HEK293 (cell line): ENCODE measurements at regions not wholly inside any gene's neighbourhood (a gene's known extent, or its start where the extent isn't known, plus 50 kb on each side); places are given as distances from the start of the nearest gene placed in this dataset.

ENCODE experiments used
- CTCF ChIA-PET: fragments of 350-600 bp; formaldehyde crosslinking; extraction: SDS; loops from one replicate; lab custom pipeline; 2021; ENCODE audit warnings: antibody characterized with exemption; lab: Yijun Ruan, JAX
- POLR2A ChIA-PET: fragments of 300-600 bp; formaldehyde crosslinking; extraction: SDS; loops from one replicate; lab custom pipeline; 2020; ENCODE audit warnings: antibody characterized with exemption, inconsistent platforms; lab: Yijun Ruan, JAX
- H3K27ac ChIP-seq: fragments of 200-500 bp; sonication (Bioruptor generic); 2 replicates; pipeline ENCODE4 v1.5.1; 2014; ENCODE audit warnings: low read depth, low read length, control low read depth, inconsistent platforms; ENCODE audit errors: extremely low read depth
- H3K36me3 ChIP-seq, 2 experiments: fragments of 200-500 bp in 1 of 2; sonication (Bioruptor generic) in 1 of 2; 1 replicate in 1 of 2; 2 replicates in 1 of 2; pipeline ENCODE4 v1.5.1; 2014 to 2017; ENCODE audit warnings: inconsistent platforms in 2 of 2, low read length in 2 of 2; ENCODE audit not compliant: control insufficient read depth in 2 of 2, insufficient read depth in 1 of 2
- H3K4me1 ChIP-seq: fragments of 200-500 bp; sonication (Bioruptor generic); 2 replicates; pipeline ENCODE4 v1.5.1; 2014; ENCODE audit warnings: mild to moderate bottlenecking, low read length, inconsistent platforms; ENCODE audit not compliant: control insufficient read depth, insufficient read depth
- H3K4me3 ChIP-seq: 2 replicates; pipeline ENCODE4 v1.5.1; 2011; ENCODE audit warnings: low read depth, mild to moderate bottlenecking, control low read depth, low read length, moderate library complexity
- H3K9me3 ChIP-seq: fragments of 200-500 bp; sonication (Bioruptor generic); 2 replicates; pipeline ENCODE4 v1.5.1; 2014; ENCODE audit warnings: low read depth, low read length, inconsistent platforms; ENCODE audit not compliant: control insufficient read depth, insufficient read depth
- HOXD13 ChIP-seq: sonication (generic); formaldehyde crosslinking; IDR thresholded peaks from 2 replicates; pipeline ENCODE4 v1.8.0; 2022; ENCODE audit warnings: missing genetic modification reagents, borderline replicate concordance
- KLF10 ChIP-seq: fragments of 450-650 bp; IDR thresholded peaks from 2 replicates; pipeline ENCODE4 v1.5.1; 2018; ENCODE audit warnings: missing biosample characterization, mild to moderate bottlenecking, missing genetic modification characterization
- KLF8 ChIP-seq: fragments of 450-650 bp; formaldehyde crosslinking; IDR thresholded peaks from 2 replicates; pipeline ENCODE4 v1.5.1; 2016; ENCODE audit warnings: missing biosample characterization, missing genetic modification characterization
- KLF9 ChIP-seq: fragments of 450-650 bp; formaldehyde crosslinking; IDR thresholded peaks from 2 replicates; pipeline ENCODE4 v1.5.1; 2016; ENCODE audit warnings: missing biosample characterization, missing genetic modification characterization, low read depth
- OVOL3 ChIP-seq: fragments of 450-650 bp; formaldehyde crosslinking; IDR thresholded peaks from 2 replicates; pipeline ENCODE4 v1.5.1; 2016; ENCODE audit warnings: missing biosample characterization, missing genetic modification characterization
- SP3 ChIP-seq: fragments of 450-650 bp; formaldehyde crosslinking; IDR thresholded peaks from 2 replicates; pipeline ENCODE4 v1.5.1; 2016; ENCODE audit warnings: missing biosample characterization, missing genetic modification characterization
- YY2 ChIP-seq: fragments of 450-650 bp; formaldehyde crosslinking; IDR thresholded peaks from 2 replicates; pipeline ENCODE4 v1.5.1; 2016; ENCODE audit warnings: missing biosample characterization, missing genetic modification characterization
- ZBTB8A ChIP-seq: fragments of 450-650 bp; formaldehyde crosslinking; IDR thresholded peaks from 2 replicates; pipeline ENCODE4 v1.5.1; 2016; ENCODE audit warnings: missing biosample characterization, missing genetic modification characterization
- ZNF157 ChIP-seq: fragments of 450-650 bp; formaldehyde crosslinking; IDR thresholded peaks from 2 replicates; pipeline ENCODE4 v1.5.1; 2016; ENCODE audit warnings: missing biosample characterization, missing genetic modification characterization
- ZNF350 ChIP-seq: fragments of 450-650 bp; formaldehyde crosslinking; IDR thresholded peaks from 2 replicates; pipeline ENCODE4 v1.5.0; 2017; ENCODE audit warnings: missing biosample characterization, mild to moderate bottlenecking, missing genetic modification characterization
- ZNF366 ChIP-seq: fragments of 450-650 bp; formaldehyde crosslinking; conservative IDR thresholded peaks from 2 replicates; pipeline ENCODE4 v1.5.1; 2016; ENCODE audit warnings: missing biosample characterization, missing genetic modification characterization
- ZNF416 ChIP-seq: fragments of 450-650 bp; formaldehyde crosslinking; IDR thresholded peaks from 2 replicates; pipeline ENCODE4 v1.5.1; 2016; ENCODE audit warnings: missing biosample characterization, missing genetic modification characterization
- ZNF514 ChIP-seq: fragments of 450-650 bp; formaldehyde crosslinking; IDR thresholded peaks from 2 replicates; pipeline ENCODE4 v1.5.1; 2016; ENCODE audit warnings: missing biosample characterization, missing genetic modification characterization
- ZNF658 ChIP-seq: fragments of 450-650 bp; formaldehyde crosslinking; IDR thresholded peaks from 2 replicates; pipeline ENCODE4; 2016; ENCODE audit warnings: missing biosample characterization, missing genetic modification characterization
- ZNF792 ChIP-seq: fragments of 450-650 bp; formaldehyde crosslinking; IDR thresholded peaks from 2 replicates; pipeline ENCODE4 v1.5.1; 2016; ENCODE audit warnings: missing biosample characterization, missing genetic modification characterization
- ZSCAN18 ChIP-seq: fragments of 450-650 bp; formaldehyde crosslinking; IDR thresholded peaks from 2 replicates; pipeline ENCODE4 v1.5.1; 2016; ENCODE audit warnings: missing biosample characterization, missing genetic modification characterization
- ZSCAN23 ChIP-seq: fragments of 450-650 bp; formaldehyde crosslinking; IDR thresholded peaks from 2 replicates; pipeline ENCODE4 v1.5.1; 2016; ENCODE audit warnings: missing biosample characterization, missing genetic modification characterization
- TF ChIP-seq, protein P1 (sequence below): fragments of 450-650 bp; formaldehyde crosslinking; IDR thresholded peaks from 2 replicates; pipeline ENCODE4 v1.5.1; 2016; ENCODE audit warnings: missing biosample characterization, missing genetic modification characterization
- TF ChIP-seq, protein P2 (sequence below): fragments of 450-650 bp; formaldehyde crosslinking; IDR thresholded peaks from 2 replicates; pipeline ENCODE4 v1.5.1; 2016; ENCODE audit warnings: missing biosample characterization, missing genetic modification characterization, borderline replicate concordance

DNA sequence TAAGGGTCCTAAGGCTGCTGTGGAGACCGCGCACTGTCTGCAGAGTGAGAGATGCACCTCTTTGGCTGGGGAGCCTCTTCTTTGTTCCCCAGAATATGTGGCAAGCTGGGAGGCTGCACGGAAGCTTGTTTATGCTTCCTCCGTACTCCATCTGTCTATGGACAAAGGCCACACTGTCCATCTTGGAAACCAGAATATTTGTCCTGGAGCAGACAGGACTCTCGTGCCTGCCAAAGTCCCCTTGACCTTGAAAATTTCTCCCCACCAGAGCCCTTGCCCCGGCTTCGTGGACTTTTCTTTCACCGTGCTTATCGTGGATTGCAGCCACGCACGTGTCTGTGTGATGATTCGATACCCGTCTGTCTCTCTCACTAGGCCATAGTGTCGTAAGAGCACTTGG, 147.4 kb downstream of the NSG2 start:
- Histone ChIP-seq H3K36me3 (no peaks in the 10 kb centered on the region), H3K4me1 (no peaks in the 10 kb centered on the region), H3K4me3 (no peak overlapping the region), H3K9me3 (no peaks in the 10 kb centered on the region), H3K27ac (no peak overlapping the region)
- TF ChIP-seq HOXD13 (CRISPR knock-in tag), result no peak
- no peak for TF ChIP-seq YY2 (tag by site-specific recombination)
- TF ChIP-seq SP3, result no peak
- TF ChIP-seq ZNF792 (tag by site-specific recombination), result no peak
- TF ChIP-seq ZNF350 (tag by site-specific recombination), result no peak
- TF ChIP-seq, protein P1, sequence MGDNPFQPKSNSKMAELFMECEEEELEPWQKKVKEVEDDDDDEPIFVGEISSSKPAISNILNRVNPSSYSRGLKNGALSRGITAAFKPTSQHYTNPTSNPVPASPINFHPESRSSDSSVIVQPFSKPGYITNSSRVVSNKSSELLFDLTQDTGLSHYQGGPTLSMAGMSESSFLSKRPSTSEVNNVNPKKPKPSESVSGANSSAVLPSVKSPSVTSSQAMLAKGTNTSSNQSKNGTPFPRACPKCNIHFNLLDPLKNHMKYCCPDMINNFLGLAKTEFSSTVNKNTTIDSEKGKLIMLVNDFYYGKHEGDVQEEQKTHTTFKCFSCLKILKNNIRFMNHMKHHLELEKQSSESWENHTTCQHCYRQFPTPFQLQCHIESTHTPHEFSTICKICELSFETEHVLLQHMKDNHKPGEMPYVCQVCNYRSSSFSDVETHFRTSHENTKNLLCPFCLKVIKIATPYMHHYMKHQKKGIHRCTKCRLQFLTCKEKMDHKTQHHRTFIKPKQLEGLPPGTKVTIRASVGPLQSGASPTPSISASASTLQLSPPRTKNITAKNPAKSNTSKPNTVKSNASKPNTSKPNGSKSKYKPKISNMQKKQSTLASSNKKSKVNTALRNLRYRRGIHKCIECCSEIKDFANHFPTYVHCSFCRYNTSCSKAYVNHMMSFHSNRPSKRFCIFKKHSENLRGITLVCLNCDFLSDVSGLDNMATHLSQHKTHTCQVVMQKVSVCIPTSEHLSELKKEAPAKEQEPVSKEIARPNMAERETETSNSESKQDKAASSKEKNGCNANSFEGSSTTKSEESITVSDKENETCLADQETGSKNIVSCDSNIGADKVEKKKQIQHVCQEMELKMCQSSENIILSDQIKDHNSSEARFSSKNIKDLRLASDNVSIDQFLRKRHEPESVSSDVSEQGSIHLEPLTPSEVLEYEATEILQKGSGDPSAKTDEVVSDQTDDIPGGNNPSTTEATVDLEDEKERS (tag by site-specific recombination), result no peak
- CTCF ChIA-PET, result interaction anchor here (1.2 kb wide), 1 partner anchor 118 kb away, joined by 3 read pairs; no protein-coding TSS in a partner anchor
- POLR2A ChIA-PET, result no interaction called here

DNA sequence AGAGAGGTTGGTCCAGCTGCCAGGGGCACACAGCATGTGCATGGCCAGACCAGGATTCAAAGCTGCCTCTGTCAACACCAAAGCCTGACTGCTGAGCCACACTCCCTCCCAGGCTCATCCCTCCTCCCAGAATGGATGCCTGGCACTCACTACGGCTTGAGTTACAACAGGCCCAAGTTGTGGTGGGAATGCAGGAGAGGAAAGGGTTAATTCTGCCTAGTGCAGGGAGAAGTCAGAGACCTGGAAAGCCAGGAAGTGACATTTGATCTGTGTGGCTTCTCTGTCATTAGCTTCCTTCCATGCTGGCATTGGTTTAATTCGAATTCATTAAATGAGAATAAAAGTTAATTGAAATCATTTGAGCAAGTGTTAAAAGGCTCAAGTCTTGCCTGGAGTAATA, 150.0 kb downstream of the NSG2 start:
- ChIA-PET CTCF (no interaction called here), POLR2A (no interaction called here)
- Histone ChIP-seq H3K27ac (no peak overlapping the region), H3K4me3 (no peak overlapping the region), H3K9me3 (no peaks in the 10 kb centered on the region), H3K4me1 (no peaks in the 10 kb centered on the region), H3K36me3 (no peaks in the 10 kb centered on the region)
- no peak for TF ChIP-seq ZNF658
- no peak for TF ChIP-seq OVOL3 (tag by site-specific recombination)
- no peak for TF ChIP-seq ZBTB8A
- no peak for TF ChIP-seq ZNF514 (tag by site-specific recombination)
- no peak for TF ChIP-seq KLF10 (tag by site-specific recombination)
- TF ChIP-seq, protein P2, sequence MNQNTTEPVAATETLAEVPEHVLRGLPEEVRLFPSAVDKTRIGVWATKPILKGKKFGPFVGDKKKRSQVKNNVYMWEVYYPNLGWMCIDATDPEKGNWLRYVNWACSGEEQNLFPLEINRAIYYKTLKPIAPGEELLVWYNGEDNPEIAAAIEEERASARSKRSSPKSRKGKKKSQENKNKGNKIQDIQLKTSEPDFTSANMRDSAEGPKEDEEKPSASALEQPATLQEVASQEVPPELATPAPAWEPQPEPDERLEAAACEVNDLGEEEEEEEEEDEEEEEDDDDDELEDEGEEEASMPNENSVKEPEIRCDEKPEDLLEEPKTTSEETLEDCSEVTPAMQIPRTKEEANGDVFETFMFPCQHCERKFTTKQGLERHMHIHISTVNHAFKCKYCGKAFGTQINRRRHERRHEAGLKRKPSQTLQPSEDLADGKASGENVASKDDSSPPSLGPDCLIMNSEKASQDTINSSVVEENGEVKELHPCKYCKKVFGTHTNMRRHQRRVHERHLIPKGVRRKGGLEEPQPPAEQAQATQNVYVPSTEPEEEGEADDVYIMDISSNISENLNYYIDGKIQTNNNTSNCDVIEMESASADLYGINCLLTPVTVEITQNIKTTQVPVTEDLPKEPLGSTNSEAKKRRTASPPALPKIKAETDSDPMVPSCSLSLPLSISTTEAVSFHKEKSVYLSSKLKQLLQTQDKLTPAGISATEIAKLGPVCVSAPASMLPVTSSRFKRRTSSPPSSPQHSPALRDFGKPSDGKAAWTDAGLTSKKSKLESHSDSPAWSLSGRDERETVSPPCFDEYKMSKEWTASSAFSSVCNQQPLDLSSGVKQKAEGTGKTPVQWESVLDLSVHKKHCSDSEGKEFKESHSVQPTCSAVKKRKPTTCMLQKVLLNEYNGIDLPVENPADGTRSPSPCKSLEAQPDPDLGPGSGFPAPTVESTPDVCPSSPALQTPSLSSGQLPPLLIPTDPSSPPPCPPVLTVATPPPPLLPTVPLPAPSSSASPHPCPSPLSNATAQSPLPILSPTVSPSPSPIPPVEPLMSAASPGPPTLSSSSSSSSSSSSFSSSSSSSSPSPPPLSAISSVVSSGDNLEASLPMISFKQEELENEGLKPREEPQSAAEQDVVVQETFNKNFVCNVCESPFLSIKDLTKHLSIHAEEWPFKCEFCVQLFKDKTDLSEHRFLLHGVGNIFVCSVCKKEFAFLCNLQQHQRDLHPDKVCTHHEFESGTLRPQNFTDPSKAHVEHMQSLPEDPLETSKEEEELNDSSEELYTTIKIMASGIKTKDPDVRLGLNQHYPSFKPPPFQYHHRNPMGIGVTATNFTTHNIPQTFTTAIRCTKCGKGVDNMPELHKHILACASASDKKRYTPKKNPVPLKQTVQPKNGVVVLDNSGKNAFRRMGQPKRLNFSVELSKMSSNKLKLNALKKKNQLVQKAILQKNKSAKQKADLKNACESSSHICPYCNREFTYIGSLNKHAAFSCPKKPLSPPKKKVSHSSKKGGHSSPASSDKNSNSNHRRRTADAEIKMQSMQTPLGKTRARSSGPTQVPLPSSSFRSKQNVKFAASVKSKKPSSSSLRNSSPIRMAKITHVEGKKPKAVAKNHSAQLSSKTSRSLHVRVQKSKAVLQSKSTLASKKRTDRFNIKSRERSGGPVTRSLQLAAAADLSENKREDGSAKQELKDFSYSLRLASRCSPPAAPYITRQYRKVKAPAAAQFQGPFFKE (tag by site-specific recombination), result no peak
- no peak for TF ChIP-seq KLF8

GRCh38 chr5:174197929-174198328, 152.4 kb downstream of the NSG2 start:
- no peaks in the 10 kb centered on the region for H3K36me3 ChIP-seq
- H3K4me3 ChIP-seq, result no peak overlapping the region
- TF ChIP-seq ZNF416 (no peak), ZSCAN23 (no peak), KLF8 (no peak), ZSCAN18 (tag by site-specific recombination) (no peak), KLF9 (tag by site-specific recombination) (no peak), ZNF157 (tag by site-specific recombination) (no peak), ZNF366 (tag by site-specific recombination) (no peak)
- H3K4me1 ChIP-seq, result no peaks in the 10 kb centered on the region
- POLR2A ChIA-PET, result no interaction called here
- CTCF ChIA-PET, result interaction anchor here (1.3 kb wide), 1 partner anchor 119 kb away, joined by 4 read pairs; no protein-coding TSS in a partner anchor
- H3K9me3 ChIP-seq, result no peaks in the 10 kb centered on the region
- H3K27ac ChIP-seq, result no peak overlapping the region
